Fibroblast of the aortic adventitia (primary cell): ENCODE measurements at regions not wholly inside any gene's neighbourhood (a gene's known extent, or its start where the extent isn't known, plus 50 kb on each side); places are given as distances from the start of the nearest gene placed in this dataset.

Experiments
- DNase-seq: peaks from one replicate; pipeline ENCODE4 v3.0.0-alpha.2; 2010; ENCODE audit warnings: low read depth
- H3K4me3 ChIP-seq: 2 replicates; pipeline ENCODE4 v1.5.1; 2011; ENCODE audit warnings: low read depth, mild to moderate bottlenecking, control low read depth, low read length, moderate library complexity
- CTCF ChIP-seq: IDR thresholded peaks from 2 replicates; pipeline ENCODE4 v1.5.1; 2011; ENCODE audit warnings: mild to moderate bottlenecking, low read length, control low read depth, inconsistent platforms; ENCODE audit not compliant: insufficient read depth

- no peak for TF ChIP-seq CTCF
- no peak for DNase-seq
- H3K4me3 ChIP-seq = no peak overlapping the region
Measured at GRCh38 chr15:38708672-38709180, 144.1 kb upstream of the RASGRP1 start.

DNA sequence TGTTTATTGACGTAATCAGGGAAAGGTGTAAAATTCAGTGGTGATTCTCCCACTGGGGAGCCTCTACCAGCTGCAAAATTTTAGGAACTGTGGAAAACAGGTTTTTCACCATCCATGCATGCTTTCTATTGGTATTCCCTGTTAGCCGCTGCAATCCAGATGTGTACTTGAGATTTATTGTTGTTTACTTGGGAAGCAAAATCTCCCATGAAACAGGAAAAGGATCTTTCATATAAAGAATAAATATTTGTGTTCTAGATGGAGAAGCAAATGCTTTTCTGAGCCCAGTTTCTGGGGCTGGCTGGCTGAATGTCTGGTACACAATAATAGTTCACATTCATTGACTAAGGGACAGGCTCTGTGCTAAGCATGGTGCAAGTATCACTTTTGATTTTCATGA lies 144.6 kb upstream of the RASGRP1 start:
- TF ChIP-seq CTCF = no peak
- H3K4me3 ChIP-seq = no peak overlapping the region
- DNase-seq = no peak

- peak; percentile 90 for DNase-seq
- TF ChIP-seq CTCF = no peak
- no peak overlapping the region for H3K4me3 ChIP-seq
Measured at GRCh38 chr15:38714309-38715072, 149.9 kb upstream of the RASGRP1 start.

- TF ChIP-seq CTCF = no peak
- peak; percentile 25 for DNase-seq
- no peak overlapping the region for H3K4me3 ChIP-seq
Measured at GRCh38 chr15:38720893-38721567, 156.4 kb upstream of the RASGRP1 start.

DNA sequence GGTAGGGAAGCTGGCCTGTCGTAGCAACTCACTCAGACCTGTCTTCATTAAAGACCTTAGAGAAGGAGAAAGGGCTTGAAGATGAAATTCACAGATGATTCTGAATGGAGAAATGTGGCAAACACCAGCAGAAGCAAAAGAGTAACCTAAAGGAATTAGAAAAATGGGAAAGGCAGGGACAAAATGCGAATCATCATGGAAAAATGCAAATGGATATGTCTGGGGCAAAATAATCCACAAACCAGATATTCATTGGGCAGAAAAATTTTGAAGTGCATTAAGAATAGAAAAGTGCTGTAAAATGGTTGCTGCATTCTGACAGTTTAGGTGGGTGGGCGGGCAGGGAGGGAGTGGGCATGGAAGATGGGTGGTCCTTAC lies 156.9 kb upstream of the RASGRP1 start:
- peak; percentile 41 for DNase-seq
- TF ChIP-seq CTCF = no peak
- no peak overlapping the region for H3K4me3 ChIP-seq

DNA sequence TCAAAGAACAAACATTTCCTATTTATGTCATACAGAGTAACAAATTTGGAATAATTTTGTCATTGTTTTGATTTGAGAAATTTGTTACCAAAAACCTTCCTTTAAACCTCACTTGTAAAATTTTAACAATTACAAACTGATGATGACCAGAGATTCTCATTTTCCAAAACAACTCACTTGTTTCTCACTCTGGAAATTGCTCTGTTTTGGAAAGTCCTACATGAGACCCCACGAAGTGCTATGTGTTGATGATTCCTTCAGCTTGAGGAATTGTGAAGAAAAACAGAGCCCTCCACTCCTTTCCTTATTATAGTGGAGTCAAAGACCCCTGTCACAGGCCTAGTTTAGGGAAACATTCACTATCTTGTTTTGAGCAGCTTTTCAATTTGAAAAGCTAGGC lies 157.6 kb upstream of the RASGRP1 start:
- TF ChIP-seq CTCF = no peak
- no peak for DNase-seq
- H3K4me3 ChIP-seq = no peak overlapping the region
